SK-N-MC (cell line): ENCODE measurements at regions not wholly inside any gene's neighbourhood (a gene's known extent, or its start where the extent isn't known, plus 50 kb on each side); places are given as distances from the start of the nearest gene placed in this dataset.

Source experiments
- EZH2 ChIP-seq: fragments of 200-600 bp; sonication (generic); IDR thresholded peaks from one replicate; pipeline ENCODE4 v1.6.1; 2017; ENCODE audit warnings: antibody characterized with exemption
- POLR2AphosphoS5 ChIP-seq: IDR thresholded peaks from 2 replicates; pipeline ENCODE4 v1.6.1; 2012; ENCODE audit warnings: mild to moderate bottlenecking, low read depth, low read length, borderline replicate concordance

DNA sequence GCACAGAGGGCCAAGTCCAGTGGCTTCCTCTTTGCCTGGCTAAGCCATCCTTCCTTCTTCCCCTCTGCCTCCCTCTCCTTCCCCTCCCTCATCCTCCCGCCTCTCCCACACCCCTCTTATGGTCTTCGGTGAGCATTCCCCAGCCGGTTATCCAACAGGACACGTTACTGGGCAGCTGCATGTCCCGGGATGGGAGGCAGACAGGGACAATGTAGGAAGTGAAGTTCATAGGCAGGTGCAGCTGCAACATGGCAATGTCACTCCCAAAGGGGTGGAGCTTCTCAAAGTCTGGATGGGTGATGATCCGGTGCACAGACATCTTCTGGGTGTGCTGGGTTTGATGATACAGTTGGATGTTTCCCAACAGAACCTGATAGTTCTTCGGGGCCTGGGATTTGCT is 71.4 kb upstream of the SPTLC1 start:
- TF ChIP-seq POLR2AphosphoS5 (no peak), EZH2 (no peak)
